ENCODE measurements at regions not wholly inside any gene's neighbourhood (a gene's known extent, or its start where the extent isn't known, plus 50 kb on each side); places are given as distances from the start of the nearest gene placed in this dataset.
"Not testable (repeated sequence)": the region's sequence is repeated elsewhere in the genome, so short reads cannot be mapped to it uniquely, and the experiment has no call there.

DNA sequence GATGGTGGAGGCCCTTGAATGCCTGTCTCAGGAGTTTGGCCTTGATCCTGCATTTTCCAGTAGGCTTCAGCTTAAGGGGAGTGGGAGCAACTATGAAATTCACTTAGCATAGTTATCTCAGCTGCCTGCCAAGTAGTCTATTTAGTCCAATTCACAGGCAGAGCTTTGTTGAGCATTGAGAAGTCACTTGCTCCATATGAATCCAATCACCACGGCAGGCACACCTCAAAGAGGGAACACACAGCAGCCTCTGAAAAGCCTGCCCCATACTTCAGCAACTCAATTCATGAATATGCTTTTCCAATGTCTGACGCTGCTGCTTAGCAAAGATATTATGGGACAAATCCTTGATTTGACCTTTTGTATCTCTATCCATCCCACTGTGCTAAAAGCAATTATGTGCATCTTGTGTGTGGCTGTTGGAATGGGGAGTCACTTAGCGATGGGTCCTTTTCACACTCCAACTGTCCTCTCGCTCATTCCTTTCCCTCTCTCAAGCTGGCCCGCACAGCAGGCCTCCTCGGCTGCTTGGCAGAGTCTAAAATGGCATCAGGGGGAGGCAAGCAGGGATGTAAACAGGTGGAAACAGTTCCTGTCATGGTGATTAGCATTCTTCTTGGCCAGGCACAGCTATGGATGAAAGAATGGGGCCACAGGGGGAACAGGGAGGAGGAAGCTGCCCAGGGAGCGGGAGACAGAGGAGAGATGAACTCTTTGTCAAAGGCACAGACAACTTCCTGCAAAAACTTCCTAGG lies 56.0 kb upstream of the LRPPRC start:
- DNase-seq, result no peak

DNA sequence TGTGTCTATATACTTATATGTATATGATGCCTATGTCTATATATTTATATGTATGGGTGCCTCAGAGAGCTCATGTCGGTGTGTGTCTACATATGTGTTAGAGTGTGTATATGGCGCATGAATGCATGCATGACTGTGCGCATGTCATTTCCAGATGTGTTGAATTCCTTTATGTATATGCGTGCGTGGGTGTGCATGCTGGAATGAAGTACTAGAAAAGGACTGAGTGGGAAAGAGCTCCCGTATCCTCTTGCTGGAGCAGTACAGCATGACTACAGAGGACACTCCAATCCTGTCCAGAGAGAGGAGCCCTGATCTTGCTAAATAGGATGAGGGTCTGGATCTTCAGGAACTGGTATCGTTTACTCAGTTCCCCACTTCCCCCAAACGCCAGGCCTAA lies 56.8 kb upstream of the LRPPRC start:
- DNase-seq, result no peak

DNA sequence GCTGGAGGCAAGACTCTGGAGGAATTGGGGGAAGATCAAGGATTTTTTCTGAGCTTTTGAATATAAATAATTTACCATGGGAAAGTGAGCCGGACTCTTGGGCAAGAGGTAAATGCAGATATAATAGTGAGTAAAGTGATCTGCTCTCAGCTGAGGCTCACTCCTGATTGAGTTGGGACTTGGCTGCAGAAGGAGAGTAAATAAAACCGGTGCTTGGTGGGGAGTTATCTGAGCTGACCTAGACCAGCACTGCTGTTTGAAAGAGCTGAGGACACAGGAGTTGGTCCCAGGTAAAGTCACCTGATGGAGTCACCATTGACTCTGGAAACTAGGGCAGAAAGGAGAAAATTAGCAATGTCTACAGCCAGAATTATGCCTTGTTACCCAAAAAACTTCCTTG lies 57.3 kb upstream of the LRPPRC start:
- no peak for DNase-seq

DNA sequence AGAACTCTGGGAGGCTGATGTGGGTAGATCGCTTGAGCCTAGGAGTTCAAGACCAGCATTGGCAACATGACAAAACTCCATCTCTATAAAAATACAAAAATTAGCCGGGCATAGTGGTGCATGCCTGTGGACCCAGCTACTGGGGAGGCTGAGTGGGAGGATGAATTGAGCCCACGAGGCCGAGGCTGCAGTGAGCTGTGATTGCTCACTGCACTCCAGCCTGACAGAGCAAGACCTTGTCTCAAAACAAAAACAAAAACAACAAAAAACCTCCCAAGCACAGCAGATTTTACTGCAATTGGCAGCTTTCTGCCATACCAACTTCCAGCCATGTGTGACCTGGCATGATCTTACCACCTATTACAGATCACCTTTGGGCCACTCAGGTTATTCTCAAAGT lies 57.7 kb upstream of the LRPPRC start:
- no peak for DNase-seq

DNA sequence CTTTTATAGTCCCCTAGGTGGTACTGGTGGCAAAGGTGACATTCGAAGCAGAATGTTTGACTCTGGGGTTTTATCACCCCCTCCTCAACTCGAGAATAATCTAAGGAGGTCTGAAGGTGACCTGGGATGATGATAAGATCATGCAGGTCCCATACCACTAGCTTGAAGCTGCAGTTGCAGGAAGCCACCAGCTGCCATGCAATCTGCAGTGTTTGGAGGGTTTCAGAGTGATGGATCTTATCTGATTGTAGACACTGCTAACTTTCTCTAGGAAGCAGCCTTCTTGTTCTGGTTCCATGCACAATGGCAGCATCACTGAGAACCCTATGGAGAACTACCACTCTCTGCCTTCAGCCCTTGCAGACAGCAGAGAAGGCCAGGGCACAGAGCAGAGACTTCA lies 59.4 kb upstream of the LRPPRC start:
- peak in 1 of 5 experiments; percentile 9 for DNase-seq

DNA sequence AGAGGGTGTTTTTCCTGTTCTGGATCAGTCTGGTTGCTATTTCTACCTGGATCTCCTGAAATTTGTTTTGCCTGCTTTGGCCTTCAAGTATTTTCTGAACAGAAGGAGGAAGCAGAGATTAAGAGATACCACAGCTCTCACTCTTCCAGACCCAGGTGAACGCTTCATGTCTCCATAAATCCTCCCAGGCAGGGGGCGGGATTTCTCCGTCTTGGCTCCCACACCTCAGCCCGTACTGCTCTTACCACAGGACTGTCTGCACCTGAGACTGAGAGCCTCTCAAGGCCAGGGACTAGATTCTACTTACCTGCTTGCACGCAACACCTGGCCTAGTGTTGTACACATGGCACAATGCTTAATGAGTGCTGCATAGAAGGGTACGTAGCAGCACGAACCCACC lies 59.9 kb upstream of the LRPPRC start:
- no peak for DNase-seq

DNA sequence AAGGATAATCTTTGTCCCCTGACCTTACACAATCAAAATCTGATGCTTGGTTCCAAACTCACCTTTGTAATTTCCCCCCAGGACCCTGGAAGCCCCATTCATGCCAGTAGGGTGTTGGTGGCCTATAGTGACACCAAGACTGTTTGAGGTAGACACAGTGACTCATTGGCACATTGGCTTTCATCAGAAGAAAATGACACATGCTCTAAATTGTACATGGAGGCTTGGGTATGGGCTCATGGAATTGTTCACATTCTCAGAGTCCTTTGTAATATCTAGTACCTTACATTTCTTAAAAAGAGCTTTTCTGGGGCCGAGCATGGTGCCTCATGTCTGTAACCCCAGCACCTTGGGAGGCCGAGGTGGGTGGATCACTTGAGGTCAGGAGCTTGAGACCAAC lies 61.2 kb upstream of the LRPPRC start:
- DNase-seq, result no peak

DNA sequence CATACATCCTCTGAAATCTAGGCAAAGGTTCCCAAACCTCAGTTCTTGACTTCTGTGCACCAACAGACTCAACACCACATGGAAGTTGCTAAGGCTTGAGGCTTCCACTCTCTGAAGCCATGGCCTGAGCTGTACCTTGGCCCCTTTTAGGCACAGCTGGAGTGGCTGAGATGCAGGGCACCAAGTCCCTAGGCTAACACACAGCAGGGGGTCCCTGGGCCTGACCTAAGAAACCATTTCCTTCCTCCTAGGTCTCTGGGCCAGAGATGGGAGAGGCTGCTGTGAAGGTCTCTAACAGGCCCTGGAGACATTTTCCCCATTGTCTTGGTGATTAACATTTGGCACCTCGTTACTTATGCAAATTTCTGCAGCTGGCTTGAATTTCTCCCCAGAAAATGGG lies 64.5 kb upstream of the LRPPRC start:
- DNase-seq, result not testable (repeated sequence)

DNA sequence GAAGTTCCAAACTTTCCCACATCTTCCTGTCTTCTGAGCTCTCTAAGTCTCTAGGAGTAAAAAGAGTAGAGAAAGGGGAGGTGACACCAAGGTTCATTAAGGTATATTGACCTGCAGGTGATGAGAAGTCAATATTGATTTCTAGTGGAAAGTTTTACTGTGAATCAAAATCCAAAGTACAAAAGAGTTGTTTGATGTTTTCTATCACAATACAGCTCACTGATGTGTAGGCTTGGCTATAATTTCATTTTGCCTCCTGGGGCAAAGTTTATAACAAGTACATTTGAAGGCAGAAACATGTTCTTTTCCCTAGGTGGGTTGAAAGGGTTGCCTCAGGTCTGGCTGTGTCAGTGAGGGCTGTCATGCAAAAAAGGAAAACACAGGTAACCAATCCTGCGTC lies 65.2 kb upstream of the LRPPRC start:
- no peak for DNase-seq

DNA sequence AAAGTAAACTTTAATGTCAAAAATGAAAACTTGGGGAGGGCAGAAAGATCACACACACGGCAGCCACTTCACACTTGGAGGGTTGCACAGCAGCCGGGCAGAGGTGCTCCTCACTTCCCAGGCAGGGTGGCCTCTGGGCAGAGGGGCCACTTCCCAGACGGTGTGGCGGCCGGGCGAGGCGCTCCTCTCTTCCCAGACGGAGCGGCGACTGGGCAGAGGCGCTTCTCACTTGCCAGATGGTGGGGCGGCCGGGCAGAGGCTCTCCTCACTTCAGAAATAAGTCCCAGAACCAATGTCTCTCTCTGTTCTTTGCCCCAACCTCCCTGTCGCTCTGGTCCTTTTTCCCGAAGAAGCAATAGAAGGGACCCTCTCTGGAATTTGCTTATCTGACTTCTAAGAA lies 65.7 kb upstream of the LRPPRC start:
- DNase-seq, result no peak

DNA sequence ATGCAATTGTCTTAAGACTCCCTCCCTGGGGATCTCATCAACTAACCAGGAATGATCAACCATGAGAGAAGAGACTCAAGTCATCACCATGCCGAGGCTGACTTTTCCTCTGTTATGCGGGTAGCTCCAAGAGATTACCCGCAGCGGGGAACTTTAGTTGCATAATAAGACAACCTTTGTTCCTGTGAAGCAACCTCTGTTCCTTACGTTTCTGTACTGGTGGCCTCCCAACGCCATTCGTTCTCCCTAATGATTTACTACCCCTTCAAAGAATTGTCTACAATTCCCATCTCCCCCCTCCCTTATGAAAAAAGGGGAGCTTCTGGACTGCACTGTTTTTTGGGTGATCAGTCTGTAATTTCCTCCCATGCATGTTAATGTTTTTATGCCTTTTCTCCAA lies 66.1 kb upstream of the LRPPRC start:
- DNase-seq, result no peak

DNA sequence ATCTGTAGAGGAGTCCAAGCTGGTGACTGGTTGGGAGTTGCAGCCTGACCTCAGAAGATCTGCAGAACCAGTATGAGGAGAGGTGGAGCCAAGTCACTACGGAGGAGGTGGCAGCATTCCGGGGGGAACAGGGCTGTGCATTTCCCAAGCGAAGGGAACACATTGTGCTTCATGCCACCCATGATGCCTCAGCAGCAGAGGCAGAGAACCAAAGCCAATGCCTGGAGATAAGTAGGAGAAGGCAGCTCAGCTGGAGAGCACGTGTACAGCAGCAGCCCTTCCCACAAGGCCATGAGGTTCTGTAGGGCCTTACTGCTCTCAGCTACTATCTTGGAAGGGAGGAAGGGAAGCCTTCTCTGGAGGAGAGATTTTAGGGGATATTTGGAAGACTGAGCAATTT lies 67.2 kb upstream of the LRPPRC start:
- no peak for DNase-seq

DNA sequence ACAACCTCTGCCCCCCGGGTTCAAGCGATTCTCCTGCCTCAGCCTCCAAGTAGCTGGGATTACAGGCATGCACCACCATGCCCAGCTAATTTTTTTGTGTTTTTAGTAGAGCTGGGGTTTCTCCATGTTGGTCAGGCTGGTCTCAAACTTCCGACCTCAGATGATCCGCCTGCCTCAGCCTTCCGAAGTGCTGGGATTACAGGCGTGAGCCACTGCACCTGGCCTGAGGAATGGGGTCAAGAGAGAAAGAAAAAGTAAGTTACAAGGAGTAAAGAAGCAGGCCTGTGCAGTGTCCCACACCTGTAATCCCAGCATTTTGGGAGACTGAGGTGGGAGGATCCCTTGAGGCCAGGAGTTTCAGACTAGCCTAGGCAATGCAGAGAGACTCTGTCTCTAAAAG lies 68.5 kb upstream of the LRPPRC start:
- not testable (repeated sequence) for DNase-seq

DNA sequence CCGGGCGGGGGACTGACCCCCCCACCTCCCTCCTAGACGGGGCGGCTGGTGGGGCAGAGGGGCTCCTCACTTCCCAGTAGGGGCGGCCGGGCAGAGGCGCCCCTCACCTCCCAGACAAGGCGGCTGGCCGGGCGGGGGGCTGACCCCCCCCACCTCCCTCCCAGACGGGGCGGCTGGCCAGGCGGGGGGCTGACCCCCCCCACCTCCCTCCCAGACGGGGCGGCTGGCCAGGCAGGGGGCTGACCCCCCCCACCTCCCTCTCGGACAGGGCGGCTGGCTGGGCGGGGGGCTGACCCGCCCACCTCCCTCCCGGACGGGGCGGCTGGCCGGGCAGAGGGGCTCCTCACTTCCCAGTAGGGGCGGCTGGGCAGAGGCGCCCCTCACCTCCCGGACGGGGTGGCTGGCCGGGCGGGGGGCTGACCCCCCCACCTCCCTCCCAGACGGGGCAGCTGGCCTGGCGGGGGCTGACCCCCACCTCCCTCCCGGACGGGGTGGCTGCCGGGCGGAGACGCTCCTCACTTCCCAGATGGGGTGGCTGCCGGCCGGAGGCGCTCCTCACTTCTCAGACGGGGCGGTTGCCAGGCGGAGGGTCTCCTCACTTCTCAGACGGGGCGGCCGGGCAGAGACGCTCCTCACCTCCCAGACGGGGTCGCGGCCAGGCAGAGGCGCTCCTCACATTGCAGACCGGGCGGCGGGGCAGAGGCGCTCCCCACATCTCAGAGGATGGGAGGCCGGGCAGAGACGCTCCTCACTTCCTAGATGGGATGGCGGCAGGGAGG lies 71.4 kb upstream of the LRPPRC start:
- not testable (repeated sequence) for DNase-seq

DNA sequence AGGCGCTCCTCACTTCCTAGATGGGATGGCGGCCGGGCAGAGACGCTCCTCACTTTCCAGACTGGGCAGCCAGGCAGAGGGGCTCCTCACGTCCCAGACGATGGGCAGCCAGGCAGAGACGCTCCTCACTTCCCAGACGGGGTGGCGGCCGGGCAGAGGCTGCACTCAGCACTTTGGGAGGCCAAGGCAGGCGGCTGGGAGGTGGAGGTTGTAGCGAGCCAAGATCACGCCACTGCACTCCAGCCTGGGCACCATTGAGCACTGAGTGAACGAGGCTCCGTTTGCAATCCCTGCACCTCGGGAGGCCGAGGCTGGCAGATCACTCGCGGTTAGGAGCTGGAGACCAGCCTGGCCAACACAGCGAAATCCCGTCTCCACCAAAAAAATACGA lies 72.0 kb upstream of the LRPPRC start:
- not testable (repeated sequence) for DNase-seq

DNA sequence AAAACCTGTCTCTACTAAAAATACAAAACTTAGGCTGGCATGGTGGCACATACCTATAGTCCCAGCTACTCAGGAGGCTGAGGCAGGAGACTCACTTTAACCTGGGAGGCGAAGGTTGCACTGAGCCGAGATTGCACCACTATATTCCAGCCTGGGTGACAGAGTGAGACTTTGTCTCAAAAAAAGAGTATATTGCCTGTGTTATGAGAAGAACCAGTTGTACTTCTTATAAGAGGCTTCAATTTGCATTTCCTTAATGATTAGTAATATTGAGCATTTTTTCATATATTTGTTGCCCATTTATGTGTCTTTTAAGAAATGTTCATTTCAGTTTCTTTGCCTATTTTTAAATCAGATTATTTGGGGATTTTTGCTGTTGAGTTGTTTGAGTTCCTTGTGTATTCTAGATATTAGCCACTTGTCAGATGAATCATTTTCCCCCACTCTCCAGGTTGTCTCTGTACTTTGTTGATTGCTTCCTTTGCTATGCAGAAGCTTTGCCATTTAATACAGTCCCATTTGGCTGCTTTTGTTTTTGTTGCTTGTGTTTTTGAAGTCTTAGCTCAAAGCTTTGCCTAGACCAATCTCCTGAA lies 75.8 kb upstream of the LRPPRC start:
- no peak for DNase-seq

DNA sequence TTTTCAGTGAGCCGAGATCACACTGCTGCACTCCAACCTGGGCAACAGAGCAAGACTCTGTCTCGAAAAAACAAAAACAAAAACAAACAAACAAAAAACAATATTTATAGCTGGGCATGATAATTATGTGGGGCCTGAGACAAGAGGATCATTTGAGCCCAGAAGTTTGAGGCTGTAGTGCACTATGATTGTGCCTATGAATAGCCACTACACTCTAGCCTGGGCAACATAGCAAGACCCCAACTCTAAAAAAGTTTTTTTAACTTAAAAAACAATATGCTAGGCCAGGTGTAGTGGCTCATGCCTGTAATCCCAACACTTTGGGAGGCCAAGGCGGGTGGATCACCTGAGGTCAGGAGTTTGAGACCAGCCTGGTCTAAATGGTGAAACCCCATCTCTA lies 77.9 kb upstream of the LRPPRC start:
- not testable (repeated sequence) for DNase-seq

DNA sequence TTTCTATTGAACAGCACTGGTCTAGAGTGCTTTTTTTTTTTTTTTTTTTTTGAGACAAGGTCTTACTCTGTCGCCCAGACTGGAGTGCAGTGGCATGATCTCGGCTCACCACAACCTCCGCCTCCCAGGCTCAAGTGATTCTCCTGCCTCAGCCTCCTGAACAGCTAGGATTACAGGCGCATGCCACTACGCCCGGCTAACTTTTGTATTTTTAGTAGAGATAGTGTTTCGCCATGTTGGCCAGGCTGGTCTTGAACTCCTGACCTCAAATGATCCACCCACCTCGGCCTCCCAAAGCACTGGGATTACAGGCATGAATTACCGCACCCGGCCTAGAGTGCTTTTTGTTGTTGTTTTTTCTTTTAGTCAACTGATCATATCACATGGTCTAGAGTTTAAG lies 79.0 kb upstream of the LRPPRC start:
- DNase-seq, result not testable (repeated sequence)

DNA sequence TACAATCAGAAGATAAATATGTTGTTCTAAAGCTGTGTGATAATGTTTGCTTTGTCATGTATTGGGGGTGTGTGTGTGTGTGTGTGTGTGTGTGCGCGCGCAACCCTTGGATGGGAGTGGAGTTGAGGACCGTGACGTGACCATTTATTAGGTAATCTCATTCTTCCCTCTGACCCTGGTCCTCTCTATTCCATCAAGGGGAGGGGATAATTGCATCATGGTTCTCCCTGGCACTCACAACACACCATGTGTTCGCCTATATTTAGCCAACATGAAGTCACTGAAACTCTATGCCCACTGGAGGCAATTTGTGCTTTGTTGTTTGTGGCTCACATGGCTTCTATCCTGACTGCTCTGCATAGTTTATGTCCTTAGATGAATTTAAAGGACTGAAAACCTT lies 79.8 kb upstream of the LRPPRC start:
- no peak for DNase-seq

DNA sequence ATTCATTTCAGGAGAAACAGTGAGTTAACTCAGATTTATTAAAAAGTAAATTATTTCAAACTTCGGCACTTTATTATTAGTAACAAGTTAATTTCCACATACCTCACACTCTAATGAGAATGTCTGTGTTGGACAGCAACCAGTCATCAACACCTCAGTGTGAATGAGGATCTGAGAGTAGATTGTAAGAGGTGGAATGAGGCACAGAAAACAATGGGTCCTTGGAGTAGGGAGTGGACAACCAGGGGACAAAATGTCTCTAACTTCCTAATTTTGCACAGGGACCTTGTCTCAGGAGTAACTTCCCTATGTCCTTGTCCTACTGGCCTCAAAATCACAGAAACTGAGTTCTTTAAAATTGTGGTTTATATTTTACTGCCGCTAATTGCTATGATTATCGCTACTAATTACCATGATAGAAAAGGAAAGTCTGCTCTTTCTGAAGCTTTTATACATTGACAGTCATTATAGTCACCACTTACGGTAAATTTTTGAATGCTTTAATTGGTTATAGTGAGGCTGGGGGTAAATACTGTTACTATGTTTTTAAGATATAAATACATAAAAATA lies 82.2 kb upstream of the LRPPRC start:
- no peak for DNase-seq

DNA sequence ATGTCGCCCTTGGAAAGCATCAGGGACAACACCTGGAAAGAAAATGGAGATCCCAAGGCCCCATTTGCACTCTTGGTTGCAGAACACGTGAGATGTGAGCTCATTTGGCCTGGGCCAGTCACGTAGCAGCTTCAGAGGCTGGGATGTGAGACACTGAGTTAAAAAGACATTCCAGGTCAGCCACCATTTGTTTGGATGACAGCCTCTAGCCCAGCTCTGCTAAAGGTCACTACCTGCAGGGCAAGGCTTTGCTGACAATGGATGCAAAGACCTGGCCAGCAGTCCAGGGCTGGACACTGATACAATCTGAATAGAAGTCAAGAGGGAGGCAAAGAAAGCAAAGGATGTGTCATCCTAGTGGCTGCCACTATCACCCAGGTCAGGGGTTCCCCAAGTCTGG lies 83.9 kb upstream of the LRPPRC start:
- no peak for DNase-seq

DNA sequence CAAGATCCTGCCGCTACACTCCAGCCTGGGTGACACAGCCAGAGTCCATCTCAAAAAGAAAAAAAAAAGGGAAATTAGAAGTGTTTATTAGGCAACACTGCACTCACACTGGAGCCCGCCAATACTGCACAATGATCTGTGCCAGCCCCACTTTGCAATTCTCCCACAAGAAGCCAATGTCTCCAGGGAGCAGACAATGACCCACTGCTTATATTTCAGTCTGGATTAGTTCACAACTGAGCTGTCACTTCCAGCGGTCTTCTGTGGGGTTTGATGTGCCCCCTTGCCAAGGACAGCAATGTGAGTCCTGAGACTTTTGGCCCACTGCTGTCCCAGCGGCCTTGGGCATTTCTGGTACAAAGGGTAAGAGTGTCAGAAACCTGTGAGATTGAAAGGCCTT lies 85.6 kb upstream of the PPM1B start:
- DNase-seq, result no peak

DNA sequence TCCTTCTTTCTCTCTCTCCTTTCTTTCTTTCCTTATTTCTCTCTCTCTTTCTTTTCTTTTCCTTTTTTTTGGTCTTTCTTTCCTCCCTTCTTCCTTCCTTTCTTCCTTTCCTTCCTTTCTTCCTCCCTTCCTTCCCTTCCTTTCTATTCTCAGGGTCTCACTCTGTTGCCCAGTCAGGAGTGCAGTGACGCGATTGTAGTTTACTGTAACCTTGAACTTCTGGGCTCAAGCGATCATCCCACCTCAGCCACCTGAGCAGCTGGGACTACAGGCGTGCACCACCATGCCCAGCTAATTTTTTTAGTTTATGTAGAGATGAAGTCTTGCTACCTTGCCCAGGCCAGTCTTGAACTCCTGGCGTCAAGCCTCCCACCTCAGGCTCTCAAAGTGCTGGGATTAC lies 83.8 kb upstream of the PPM1B start:
- no peak for DNase-seq

DNA sequence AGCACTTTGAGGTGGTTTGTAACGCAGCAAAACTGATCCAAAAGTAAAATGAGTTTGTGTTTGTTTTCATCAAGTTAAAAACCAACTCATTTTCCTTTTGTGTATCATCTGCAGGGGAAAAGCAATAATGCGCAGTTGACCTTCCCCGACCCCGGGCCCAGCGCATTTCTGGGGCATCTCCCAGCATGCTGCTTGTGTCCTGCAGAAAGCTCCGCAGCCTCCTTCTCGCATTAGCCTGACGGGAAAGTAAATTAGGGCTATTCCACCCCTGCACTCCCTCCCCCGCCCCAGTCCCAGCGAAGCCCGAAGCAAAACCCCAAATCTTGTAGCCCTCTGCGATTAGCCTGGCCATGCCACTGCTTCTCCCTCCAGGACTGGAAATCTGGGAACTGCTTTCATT lies 82.0 kb upstream of the PPM1B start:
- no peak for DNase-seq

Measured in T-helper 2 cell (primary cell).